ENCODE measurements at regions not wholly inside any gene's neighbourhood (a gene's known extent, or its start where the extent isn't known, plus 50 kb on each side); places are given as distances from the start of the nearest gene placed in this dataset.

DNA sequence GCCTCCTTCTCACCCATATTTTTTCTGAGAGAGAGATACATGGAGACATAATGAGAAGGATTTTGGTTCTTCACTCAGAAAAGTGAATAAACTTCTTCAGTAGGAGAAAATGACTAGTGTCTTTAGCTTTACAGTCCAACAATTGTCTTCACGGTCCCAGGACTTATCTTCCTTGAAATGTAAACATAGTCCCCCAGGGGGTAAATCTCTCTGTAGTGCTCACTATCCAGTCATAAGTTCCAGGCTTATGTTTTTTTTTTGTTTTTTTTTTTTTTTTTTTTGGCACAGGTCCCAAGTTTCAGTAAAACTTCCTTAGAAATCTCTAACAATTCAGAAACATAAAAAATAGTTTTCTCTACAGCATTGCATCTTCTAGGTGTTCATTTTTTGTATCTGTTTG, 890.2 kb upstream of the B3GALT2 start:
- Mint-ChIP-seq H3K27me3 (ENCODE audit: insufficient read depth) (no peaks in the 10 kb centered on the region), H3K36me3 (ENCODE audit: low read depth) (no peaks in the 10 kb centered on the region), H3K4me3 (no peak overlapping the region), H3K27ac (peak overlapping the region; percentile 0), H3K4me1 (no peaks in the 10 kb centered on the region), H3K9me3 (peaks cover 3% of the 10 kb centered on the region)
- Histone ChIP-seq H3K27me3 (ENCODE audit: control insufficient read depth, insufficient read depth, low read length, poor library complexity, severe bottlenecking) (no peaks in the 10 kb centered on the region), H3K4me1 (ENCODE audit: control insufficient read depth, insufficient read depth, low read length) (no peaks in the 10 kb centered on the region), H3K36me3 (ENCODE audit: control insufficient read depth, insufficient read depth, low read length) (no peaks in the 10 kb centered on the region), H3K4me3 (ENCODE audit: low read length) (no peak overlapping the region), H3K9ac (ENCODE audit: extremely low read depth, low read length, poor library complexity, severe bottlenecking) (no peak overlapping the region), H3K27ac (ENCODE audit: low read depth, low read length) (no peak overlapping the region), H3K9me3 (ENCODE audit: control insufficient read depth, low read length) (no peaks in the 10 kb centered on the region)
- DNase-seq: no peak
- 55 to 60% methylated on average over 1 of the region's 1 CpG for WGBS, 2 experiments (ENCODE audit: insufficient coverage in 1 of 2, insufficient read length in 1 of 2)
- TF ChIP-seq, protein P1, sequence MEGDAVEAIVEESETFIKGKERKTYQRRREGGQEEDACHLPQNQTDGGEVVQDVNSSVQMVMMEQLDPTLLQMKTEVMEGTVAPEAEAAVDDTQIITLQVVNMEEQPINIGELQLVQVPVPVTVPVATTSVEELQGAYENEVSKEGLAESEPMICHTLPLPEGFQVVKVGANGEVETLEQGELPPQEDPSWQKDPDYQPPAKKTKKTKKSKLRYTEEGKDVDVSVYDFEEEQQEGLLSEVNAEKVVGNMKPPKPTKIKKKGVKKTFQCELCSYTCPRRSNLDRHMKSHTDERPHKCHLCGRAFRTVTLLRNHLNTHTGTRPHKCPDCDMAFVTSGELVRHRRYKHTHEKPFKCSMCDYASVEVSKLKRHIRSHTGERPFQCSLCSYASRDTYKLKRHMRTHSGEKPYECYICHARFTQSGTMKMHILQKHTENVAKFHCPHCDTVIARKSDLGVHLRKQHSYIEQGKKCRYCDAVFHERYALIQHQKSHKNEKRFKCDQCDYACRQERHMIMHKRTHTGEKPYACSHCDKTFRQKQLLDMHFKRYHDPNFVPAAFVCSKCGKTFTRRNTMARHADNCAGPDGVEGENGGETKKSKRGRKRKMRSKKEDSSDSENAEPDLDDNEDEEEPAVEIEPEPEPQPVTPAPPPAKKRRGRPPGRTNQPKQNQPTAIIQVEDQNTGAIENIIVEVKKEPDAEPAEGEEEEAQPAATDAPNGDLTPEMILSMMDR (conservative IDR thresholded peaks at IDR 0.05): no peak

DNA sequence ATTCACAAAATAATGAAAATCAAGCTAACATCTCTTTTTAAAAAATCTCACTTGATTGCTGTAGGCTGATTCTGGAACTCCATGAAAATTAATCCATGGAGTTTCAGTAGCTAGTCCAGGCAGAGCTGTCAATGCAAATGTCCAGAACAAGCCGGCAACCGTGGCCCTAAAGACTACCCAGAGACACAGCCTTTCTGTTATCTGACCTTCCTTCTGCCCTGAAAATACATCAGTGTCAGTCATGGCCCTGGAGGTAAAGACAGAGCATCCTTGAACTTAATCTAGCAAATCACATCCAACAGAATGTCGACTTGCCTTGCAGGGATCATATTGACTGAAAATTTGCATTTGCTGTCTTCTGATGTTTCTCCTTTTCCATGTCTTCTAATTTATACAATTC, 887.4 kb upstream of the B3GALT2 start:
- Histone ChIP-seq H3K27ac (ENCODE audit: low read depth, low read length) (no peak overlapping the region), H3K36me3 (ENCODE audit: control insufficient read depth, insufficient read depth, low read length) (no peaks in the 10 kb centered on the region), H3K9me3 (ENCODE audit: control insufficient read depth, low read length) (no peaks in the 10 kb centered on the region), H3K4me3 (ENCODE audit: low read length) (no peak overlapping the region), H3K4me1 (ENCODE audit: control insufficient read depth, insufficient read depth, low read length) (no peaks in the 10 kb centered on the region), H3K27me3 (ENCODE audit: control insufficient read depth, insufficient read depth, low read length, poor library complexity, severe bottlenecking) (no peaks in the 10 kb centered on the region), H3K9ac (ENCODE audit: extremely low read depth, low read length, poor library complexity, severe bottlenecking) (no peak overlapping the region)
- no peak for DNase-seq
- Mint-ChIP-seq H3K9me3 (peaks cover 3% of the 10 kb centered on the region), H3K27ac (no peak overlapping the region), H3K36me3 (ENCODE audit: low read depth) (no peaks in the 10 kb centered on the region), H3K4me3 (no peak overlapping the region), H3K4me1 (no peaks in the 10 kb centered on the region), H3K27me3 (ENCODE audit: insufficient read depth) (no peaks in the 10 kb centered on the region)
- TF ChIP-seq, protein P1 (conservative IDR thresholded peaks at IDR 0.05): no peak
- WGBS, 2 experiments (ENCODE audit: insufficient coverage in 1 of 2, insufficient read length in 1 of 2): 83 to 100% methylated on average over 1 to 3 of the region's 3 CpGs

DNA sequence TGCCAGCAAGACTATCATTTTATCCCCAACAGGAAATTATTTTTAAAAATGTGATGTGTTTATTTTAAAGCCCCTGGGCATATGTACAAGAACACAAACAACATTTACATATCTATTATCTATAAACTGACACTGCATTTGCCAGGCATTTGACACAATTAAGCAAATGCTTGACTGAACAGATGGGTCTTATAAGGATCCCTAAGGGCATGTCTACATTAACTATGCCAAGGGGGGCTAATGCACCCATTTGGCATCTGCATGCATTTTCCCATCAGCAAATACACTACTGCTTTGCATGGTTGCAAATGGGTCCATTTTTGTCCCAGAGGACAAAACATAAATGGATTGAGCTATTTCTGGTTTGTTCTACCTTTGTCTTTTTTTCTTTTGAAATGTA, 884.8 kb upstream of the B3GALT2 start:
- TF ChIP-seq, protein P1 (conservative IDR thresholded peaks at IDR 0.05): no peak
- H3K27me3 ChIP-seq (ENCODE audit: control insufficient read depth, insufficient read depth, low read length, poor library complexity, severe bottlenecking): no peaks in the 10 kb centered on the region
- Mint-ChIP-seq H3K36me3 (ENCODE audit: low read depth) (no peaks in the 10 kb centered on the region), H3K9me3 (peaks cover 2% of the 10 kb centered on the region), H3K27ac (no peak overlapping the region), H3K27me3 (ENCODE audit: insufficient read depth) (no peaks in the 10 kb centered on the region), H3K4me1 (no peaks in the 10 kb centered on the region), H3K4me3 (no peak overlapping the region)
- H3K27ac ChIP-seq (ENCODE audit: low read depth, low read length): no peak overlapping the region
- no peaks in the 10 kb centered on the region for H3K36me3 ChIP-seq (ENCODE audit: control insufficient read depth, insufficient read depth, low read length)
- no peak for DNase-seq
- no peaks in the 10 kb centered on the region for H3K9me3 ChIP-seq (ENCODE audit: control insufficient read depth, low read length)
- H3K4me3 ChIP-seq (ENCODE audit: low read length): no peak overlapping the region
- H3K4me1 ChIP-seq (ENCODE audit: control insufficient read depth, insufficient read depth, low read length): no peaks in the 10 kb centered on the region
- H3K9ac ChIP-seq (ENCODE audit: extremely low read depth, low read length, poor library complexity, severe bottlenecking): no peak overlapping the region
